ENCODE measurements at regions not wholly inside any gene's neighbourhood (a gene's known extent, or its start where the extent isn't known, plus 50 kb on each side); places are given as distances from the start of the nearest gene placed in this dataset.

GRCh38 chr18:30658306-30658705 lies 384.2 kb downstream of the DSC3 start:
- intact Hi-C loops (cut with DNase I, micrococcal nuclease), result no loop called here
- H3K4me1 Mint-ChIP-seq, result no peaks in the 10 kb centered on the region
- CTCF ChIA-PET, result no interaction called here

GRCh38 chr18:30652387-30652786 lies 390.2 kb downstream of the DSC3 start:
- DNase-seq, result no peak
- ATAC-seq, result no peak
- POLR2A ChIA-PET, result no interaction called here
- no peaks in the 10 kb centered on the region for H3K27me3 Mint-ChIP-seq
- H3K4me3 Mint-ChIP-seq, result no peak overlapping the region
- CTCF ChIA-PET, result no interaction called here
- H3K36me3 Mint-ChIP-seq (ENCODE audit: low read depth), result no peaks in the 10 kb centered on the region
- no peaks in the 10 kb centered on the region for H3K4me1 Mint-ChIP-seq
- intact Hi-C loops (cut with DNase I, micrococcal nuclease), result no loop called here
- H3K27ac Mint-ChIP-seq, result no peak overlapping the region
- H3K9me3 Mint-ChIP-seq (ENCODE audit: low read depth), result peaks cover 4% of the 10 kb centered on the region

More at GRCh38 chr18:30658306-30658705, 384.2 kb downstream of the DSC3 start:
- DNase-seq, result no peak
- POLR2A ChIA-PET, result no interaction called here
- no peak for ATAC-seq
- H3K27me3 Mint-ChIP-seq, result no peaks in the 10 kb centered on the region
- no peak overlapping the region for H3K4me3 Mint-ChIP-seq
- H3K27ac Mint-ChIP-seq, result no peak overlapping the region
- peaks cover 18% of the 10 kb centered on the region for H3K9me3 Mint-ChIP-seq (ENCODE audit: low read depth)
- H3K36me3 Mint-ChIP-seq (ENCODE audit: low read depth), result no peaks in the 10 kb centered on the region

- Mint-ChIP-seq H3K9me3 (ENCODE audit: low read depth) (peaks cover 2% of the 10 kb centered on the region), H3K36me3 (ENCODE audit: low read depth) (no peaks in the 10 kb centered on the region), H3K4me3 (no peak overlapping the region), H3K27me3 (no peaks in the 10 kb centered on the region), H3K27ac (no peak overlapping the region), H3K4me1 (no peaks in the 10 kb centered on the region)
- ChIA-PET CTCF (no interaction called here), POLR2A (no interaction called here)
- ATAC-seq (no peak), DNase-seq (no peak)
- intact Hi-C loops (cut with DNase I, micrococcal nuclease), result no loop called here
Measured at GRCh38 chr18:30650499-30650898, 392.0 kb downstream of the DSC3 start.

- no peaks in the 10 kb centered on the region for H3K27me3 Mint-ChIP-seq
- H3K27ac Mint-ChIP-seq, result no peak overlapping the region
- H3K4me1 Mint-ChIP-seq, result no peaks in the 10 kb centered on the region
- no peaks in the 10 kb centered on the region for H3K36me3 Mint-ChIP-seq (ENCODE audit: low read depth)
- DNase-seq, result no peak
- CTCF ChIA-PET, result no interaction called here
- intact Hi-C loops (cut with DNase I, micrococcal nuclease), result no loop called here
- POLR2A ChIA-PET, result no interaction called here
- H3K9me3 Mint-ChIP-seq (ENCODE audit: low read depth), result no peaks in the 10 kb centered on the region
- no peak overlapping the region for H3K4me3 Mint-ChIP-seq
- no peak for ATAC-seq
Measured at GRCh38 chr18:30644158-30644557, 398.4 kb downstream of the DSC3 start.

- intact Hi-C loops (cut with DNase I, micrococcal nuclease), result no loop called here
- no peak for ATAC-seq
- CTCF ChIA-PET, result no interaction called here
- POLR2A ChIA-PET, result interaction anchor here (0.7 kb wide), 1 partner anchor 828 kb away, joined by 3 read pairs; no protein-coding TSS in a partner anchor
- no peak for DNase-seq
- Mint-ChIP-seq H3K4me3 (no peak overlapping the region), H3K4me1 (no peaks in the 10 kb centered on the region), H3K27me3 (no peaks in the 10 kb centered on the region), H3K36me3 (ENCODE audit: low read depth) (no peaks in the 10 kb centered on the region), H3K9me3 (ENCODE audit: low read depth) (peaks cover 1% of the 10 kb centered on the region), H3K27ac (no peak overlapping the region)
Measured at GRCh38 chr18:30639361-30639760, 403.2 kb downstream of the DSC3 start.

GRCh38 chr18:30634249-30634648 lies 408.3 kb downstream of the DSC3 start:
- H3K4me1 Mint-ChIP-seq, result no peaks in the 10 kb centered on the region
- no peaks in the 10 kb centered on the region for H3K36me3 Mint-ChIP-seq (ENCODE audit: low read depth)
- no peak overlapping the region for H3K27ac Mint-ChIP-seq
- H3K4me3 Mint-ChIP-seq, result no peak overlapping the region
- POLR2A ChIA-PET, result no interaction called here
- H3K9me3 Mint-ChIP-seq (ENCODE audit: low read depth), result peaks cover 3% of the 10 kb centered on the region
- ATAC-seq, result no peak
- DNase-seq, result no peak
- no peaks in the 10 kb centered on the region for H3K27me3 Mint-ChIP-seq
- intact Hi-C loops (cut with DNase I, micrococcal nuclease), result no loop called here
- CTCF ChIA-PET, result interaction anchor here (0.8 kb wide), 1 partner anchor 43 kb away, joined by 3 read pairs; no protein-coding TSS in a partner anchor

- DNase-seq (no peak), ATAC-seq (no peak)
- no peaks in the 10 kb centered on the region for H3K27me3 Mint-ChIP-seq
- POLR2A ChIA-PET, result no interaction called here
- H3K27ac Mint-ChIP-seq, result no peak overlapping the region
- H3K9me3 Mint-ChIP-seq (ENCODE audit: low read depth), result peaks cover 3% of the 10 kb centered on the region
- H3K4me3 Mint-ChIP-seq, result no peak overlapping the region
- intact Hi-C loops (cut with DNase I, micrococcal nuclease), result no loop called here
- CTCF ChIA-PET, result no interaction called here
- no peaks in the 10 kb centered on the region for H3K4me1 Mint-ChIP-seq
- no peaks in the 10 kb centered on the region for H3K36me3 Mint-ChIP-seq (ENCODE audit: low read depth)
Measured at GRCh38 chr18:30632071-30632698, 410.4 kb downstream of the DSC3 start.

GRCh38 chr18:30625961-30626360 lies 416.6 kb downstream of the DSC3 start:
- ATAC-seq (no peak), DNase-seq (no peak)
- intact Hi-C loops (cut with DNase I, micrococcal nuclease), result no loop called here
- Mint-ChIP-seq H3K9me3 (ENCODE audit: low read depth) (no peaks in the 10 kb centered on the region), H3K4me1 (no peaks in the 10 kb centered on the region), H3K4me3 (no peak overlapping the region), H3K27ac (no peak overlapping the region), H3K36me3 (ENCODE audit: low read depth) (no peaks in the 10 kb centered on the region), H3K27me3 (no peaks in the 10 kb centered on the region)
- CTCF ChIA-PET, result no interaction called here
- POLR2A ChIA-PET, result no interaction called here

- POLR2A ChIA-PET, result no interaction called here
Measured at GRCh38 chr18:30623401-30624065, 419.0 kb downstream of the DSC3 start.

GRCh38 chr18:30622635-30623034 lies 419.9 kb downstream of the DSC3 start:
- Mint-ChIP-seq H3K4me1 (no peaks in the 10 kb centered on the region), H3K4me3 (no peak overlapping the region), H3K9me3 (ENCODE audit: low read depth) (peaks cover 4% of the 10 kb centered on the region), H3K27me3 (no peaks in the 10 kb centered on the region), H3K36me3 (ENCODE audit: low read depth) (no peaks in the 10 kb centered on the region), H3K27ac (no peak overlapping the region)
- intact Hi-C loops (cut with DNase I, micrococcal nuclease), result no loop called here
- POLR2A ChIA-PET, result no interaction called here
- DNase-seq (no peak), ATAC-seq (no peak)
- CTCF ChIA-PET, result no interaction called here

More at GRCh38 chr18:30623401-30624065, 419.0 kb downstream of the DSC3 start:
- no peak for ATAC-seq
- intact Hi-C loops (cut with DNase I, micrococcal nuclease), result no loop called here
- no peak for DNase-seq
- no peaks in the 10 kb centered on the region for H3K4me1 Mint-ChIP-seq
- H3K4me3 Mint-ChIP-seq, result no peak overlapping the region
- no peaks in the 10 kb centered on the region for H3K27me3 Mint-ChIP-seq
- H3K9me3 Mint-ChIP-seq (ENCODE audit: low read depth), result peaks cover 3% of the 10 kb centered on the region
- no peak overlapping the region for H3K27ac Mint-ChIP-seq
- H3K36me3 Mint-ChIP-seq (ENCODE audit: low read depth), result no peaks in the 10 kb centered on the region
- CTCF ChIA-PET, result no interaction called here

- H3K27ac Mint-ChIP-seq, result no peak overlapping the region
Measured at GRCh38 chr18:30622104-30622503, 420.4 kb downstream of the DSC3 start.

GRCh38 chr18:30618567-30618966 lies 424.0 kb downstream of the DSC3 start:
- Mint-ChIP-seq H3K27me3 (no peaks in the 10 kb centered on the region), H3K27ac (no peak overlapping the region), H3K4me1 (no peaks in the 10 kb centered on the region), H3K4me3 (no peak overlapping the region), H3K36me3 (ENCODE audit: low read depth) (no peaks in the 10 kb centered on the region), H3K9me3 (ENCODE audit: low read depth) (peaks cover 9% of the 10 kb centered on the region)
- intact Hi-C loops (cut with DNase I, micrococcal nuclease), result no loop called here
- DNase-seq (no peak), ATAC-seq (no peak)
- ChIA-PET CTCF (no interaction called here), POLR2A (no interaction called here)

More at GRCh38 chr18:30622104-30622503, 420.4 kb downstream of the DSC3 start:
- DNase-seq (no peak), ATAC-seq (no peak)
- Mint-ChIP-seq H3K9me3 (ENCODE audit: low read depth) (peaks cover 4% of the 10 kb centered on the region), H3K4me3 (no peak overlapping the region), H3K36me3 (ENCODE audit: low read depth) (no peaks in the 10 kb centered on the region), H3K4me1 (no peaks in the 10 kb centered on the region), H3K27me3 (no peaks in the 10 kb centered on the region)
- CTCF ChIA-PET, result interaction anchor here (0.6 kb wide), 1 partner anchor 104 kb away, joined by 4 read pairs; no protein-coding TSS in a partner anchor
- POLR2A ChIA-PET, result no interaction called here
- intact Hi-C loops (cut with DNase I, micrococcal nuclease), result no loop called here
